HG03442 (cell line): ENCODE measurements at regions not wholly inside any gene's neighbourhood (a gene's known extent, or its start where the extent isn't known, plus 50 kb on each side); places are given as distances from the start of the nearest gene placed in this dataset.

ENCODE experiments used
- ATAC-seq: cut with Tn5 transposase; IDR thresholded peaks from one replicate; pipeline ENCODE4 v1.9.1; 2021; ENCODE audit warnings: mild to moderate bottlenecking, moderate library complexity; ENCODE audit not compliant: unreplicated experiment

GRCh38 chr15:31545257-31545656 is 218.6 kb downstream of the KLF13 start:
- ATAC-seq = no peak

- no peak for ATAC-seq
Measured at GRCh38 chr15:31550211-31550977, 223.8 kb downstream of the KLF13 start.

GRCh38 chr15:31551323-31551722 is 224.7 kb downstream of the KLF13 start:
- no peak for ATAC-seq

- no peak for ATAC-seq
Measured at GRCh38 chr15:31552482-31553099, 226.0 kb downstream of the KLF13 start.

GRCh38 chr15:31554261-31554660 is 227.6 kb downstream of the KLF13 start:
- ATAC-seq = no peak

GRCh38 chr15:31555022-31555421 is 228.4 kb downstream of the KLF13 start:
- no peak for ATAC-seq

GRCh38 chr15:31556494-31557150 is 230.0 kb downstream of the KLF13 start:
- ATAC-seq = no peak

GRCh38 chr15:31557899-31558298 is 231.3 kb downstream of the KLF13 start:
- no peak for ATAC-seq

GRCh38 chr15:31558840-31559239 is 232.2 kb downstream of the KLF13 start:
- no peak for ATAC-seq

GRCh38 chr15:31559786-31560185 is 233.2 kb downstream of the KLF13 start:
- ATAC-seq = no peak

- no peak for ATAC-seq
Measured at GRCh38 chr15:31560643-31561042, 234.0 kb downstream of the KLF13 start.

GRCh38 chr15:31561156-31561555 is 234.5 kb downstream of the KLF13 start:
- ATAC-seq = no peak

- ATAC-seq = no peak
Measured at GRCh38 chr15:31563001-31563400, 236.4 kb downstream of the KLF13 start.

- ATAC-seq = no peak
Measured at GRCh38 chr15:31563421-31563820, 236.8 kb downstream of the KLF13 start.

- no peak for ATAC-seq
Measured at GRCh38 chr15:31567861-31568260, 241.2 kb downstream of the KLF13 start.

- ATAC-seq = no peak
Measured at GRCh38 chr15:31569836-31570235, 243.2 kb downstream of the KLF13 start.

- no peak for ATAC-seq
Measured at GRCh38 chr15:31570591-31570990, 244.0 kb downstream of the KLF13 start.

- no peak for ATAC-seq
Measured at GRCh38 chr15:31571676-31572075, 245.0 kb downstream of the KLF13 start.

- no peak for ATAC-seq
Measured at GRCh38 chr15:31573759-31574158, 247.1 kb downstream of the KLF13 start.

- no peak for ATAC-seq
Measured at GRCh38 chr15:31574766-31575165, 248.1 kb downstream of the KLF13 start.

- no peak for ATAC-seq
Measured at GRCh38 chr15:31577108-31577507, 250.5 kb downstream of the KLF13 start.

GRCh38 chr15:31579282-31579681 is 252.6 kb downstream of the KLF13 start:
- ATAC-seq = no peak
